ENCODE measurements at regions not wholly inside any gene's neighbourhood (a gene's known extent, or its start where the extent isn't known, plus 50 kb on each side); places are given as distances from the start of the nearest gene placed in this dataset.
A peak's percentile ranks its signal among the peaks of the same experiment; 100 is the strongest.

- in situ Hi-C loops (cut with HindIII; ENCODE audit: low sequenced_read_pairs) = no loop called here
- no peak overlapping the region for H3K4me3 ChIP-seq (ENCODE audit: low read depth, low read length)
- DNase-seq (ENCODE audit: low read depth) = no peak
- TF ChIP-seq CTCF (IDR thresholded peaks at IDR 0.05; ENCODE audit: low read depth, low read length, missing control alignments) = no peak
These were observed 638.9 kb downstream of the LIG4 start for GRCh38 chr13:107576430-107576829.

GRCh38 chr13:107574517-107575210 lies 640.7 kb downstream of the LIG4 start:
- in situ Hi-C loops (cut with HindIII; ENCODE audit: low sequenced_read_pairs) = no loop called here
- no peak for DNase-seq (ENCODE audit: low read depth)
- H3K4me3 ChIP-seq (ENCODE audit: low read depth, low read length) = no peak overlapping the region
- TF ChIP-seq CTCF (IDR thresholded peaks at IDR 0.05; ENCODE audit: low read depth, low read length, missing control alignments) = no peak

- no peak overlapping the region for H3K4me3 ChIP-seq (ENCODE audit: low read depth, low read length)
- no peak for DNase-seq (ENCODE audit: low read depth)
- in situ Hi-C loops (cut with HindIII; ENCODE audit: low sequenced_read_pairs) = no loop called here
- TF ChIP-seq CTCF (IDR thresholded peaks at IDR 0.05; ENCODE audit: low read depth, low read length, missing control alignments) = no peak
These were observed 642.2 kb downstream of the LIG4 start for GRCh38 chr13:107573184-107573583.

- DNase-seq (ENCODE audit: low read depth) = no peak
- in situ Hi-C loops (cut with HindIII; ENCODE audit: low sequenced_read_pairs) = no loop called here
- TF ChIP-seq CTCF (IDR thresholded peaks at IDR 0.05; ENCODE audit: low read depth, low read length, missing control alignments) = no peak
- H3K4me3 ChIP-seq (ENCODE audit: low read depth, low read length) = no peak overlapping the region
These were observed 643.2 kb downstream of the LIG4 start for GRCh38 chr13:107572156-107572555.

GRCh38 chr13:107568181-107568580 lies 647.2 kb downstream of the LIG4 start:
- TF ChIP-seq CTCF (IDR thresholded peaks at IDR 0.05; ENCODE audit: low read depth, low read length, missing control alignments) = no peak
- no peak for DNase-seq (ENCODE audit: low read depth)
- in situ Hi-C loops (cut with HindIII; ENCODE audit: low sequenced_read_pairs) = no loop called here
- H3K4me3 ChIP-seq (ENCODE audit: low read depth, low read length) = no peak overlapping the region

GRCh38 chr13:107563099-107563925 lies 652.0 kb downstream of the LIG4 start:
- in situ Hi-C loops (cut with HindIII; ENCODE audit: low sequenced_read_pairs) = no loop called here
- no peak for TF ChIP-seq CTCF (IDR thresholded peaks at IDR 0.05; ENCODE audit: low read depth, low read length, missing control alignments)
- H3K4me3 ChIP-seq (ENCODE audit: low read depth, low read length) = no peak overlapping the region
- peak; percentile 4 for DNase-seq (ENCODE audit: low read depth)

All from astrocyte of the cerebellum (primary cell).